H1 (cell line): ENCODE measurements at regions not wholly inside any gene's neighbourhood (a gene's known extent, or its start where the extent isn't known, plus 50 kb on each side); places are given as distances from the start of the nearest gene placed in this dataset.

Source experiments
- CTCF ChIA-PET: fragments of 300-600 bp; sonication (Branson Sonifier 250); formaldehyde crosslinking; loops from one replicate; lab custom pipeline; 2021; ENCODE audit not compliant: partially characterized antibody; lab: Charles Lee
- POLR2A ChIA-PET: fragments of 300-600 bp; sonication (Branson Sonifier 250); formaldehyde crosslinking; loops from one replicate; lab custom pipeline; 2021; ENCODE audit warnings: inconsistent platforms; ENCODE audit not compliant: partially characterized antibody; lab: Charles Lee
- DNase-seq, 2 experiments: peaks; one replicate each; pipeline versions ENCODE4 v3.0.0 to v3.0.0-alpha.2; 2010 to 2022; ENCODE audit warnings: low spot score in 2 of 2, low read depth in 1 of 2, mixed read lengths in 1 of 2
- FAIRE-seq: peaks from 2 replicates; lab custom pipeline; 2011; peaks lifted over from hg19 to GRCh38; lab: Jason Lieb, UNC
- H2AFZ ChIP-seq: 2 replicates; pipeline ENCODE4 v1.8.1; 2012; ENCODE audit warnings: low read length, inconsistent platforms
- H2AK5ac ChIP-seq: 2 replicates; pipeline ENCODE4 v1.6.1; 2013; ENCODE audit warnings: low read depth, low read length
- H2BK120ac ChIP-seq: replicated peaks from 2 replicates; pipeline ENCODE3; 2013; ENCODE audit warnings: low read depth, low read length, inconsistent platforms
- H2BK12ac ChIP-seq: 2 replicates; pipeline ENCODE4 v1.6.1; 2013; ENCODE audit warnings: low read depth, low read length
- H2BK15ac ChIP-seq: 2 replicates; pipeline ENCODE4 v1.6.1; 2013; ENCODE audit warnings: low read length
- H2BK20ac ChIP-seq: 2 replicates; pipeline ENCODE4 v1.6.1; 2013; ENCODE audit warnings: low read length
- H2BK5ac ChIP-seq: 2 replicates; pipeline ENCODE4 v1.6.1; 2013; ENCODE audit warnings: low read depth, low read length
- H3K14ac ChIP-seq: 2 replicates; pipeline ENCODE4 v1.6.1; 2013; ENCODE audit warnings: inconsistent platforms; ENCODE audit not compliant: insufficient read length
- H3K18ac ChIP-seq: 2 replicates; pipeline ENCODE4 v1.6.1; 2013; ENCODE audit warnings: low read length; ENCODE audit errors: extremely low read depth
- H3K23ac ChIP-seq: 2 replicates; pipeline ENCODE4 v1.6.1; 2013; ENCODE audit warnings: inconsistent platforms; ENCODE audit not compliant: insufficient read length
- H3K23me2 ChIP-seq: 2 replicates; pipeline ENCODE4 v1.6.1; 2013; ENCODE audit warnings: low read depth, low read length
- H3K27ac ChIP-seq: 2 replicates; pipeline ENCODE4 v1.6.1; 2011; ENCODE audit warnings: low read depth, low read length, inconsistent platforms
- H3K27me3 ChIP-seq, 4 experiments: replicated peaks in 1 of 4; 1 replicate in 1 of 4; 2 replicates in 3 of 4; pipeline versions ENCODE4 v1.6.1 to v1.8.1; 2011 to 2013; ENCODE audit warnings: low read length in 3 of 4, mild to moderate bottlenecking in 3 of 4, inconsistent platforms in 2 of 4, mixed read lengths in 2 of 4, moderate library complexity in 1 of 4; ENCODE audit not compliant: control insufficient read depth in 3 of 4, insufficient read depth in 3 of 4; ENCODE audit errors: extremely low read depth in 1 of 4
- H3K36me3 ChIP-seq, 4 experiments: 2 replicates each; pipeline versions ENCODE4 v1.6.1 to v1.8.1; 2011 to 2013; ENCODE audit warnings: mild to moderate bottlenecking in 4 of 4, low read length in 3 of 4, moderate library complexity in 2 of 4, control low read depth in 1 of 4, inconsistent platforms in 1 of 4; ENCODE audit not compliant: insufficient read depth in 4 of 4, control insufficient read depth in 2 of 4
- H3K4ac ChIP-seq: replicated peaks from 2 replicates; pipeline ENCODE3; 2013; ENCODE audit warnings: low read length, low read depth, mixed read lengths, inconsistent platforms; ENCODE audit not compliant: insufficient read length
- H3K4me1 ChIP-seq, 4 experiments: replicated peaks in 1 of 4; 1 replicate in 1 of 4; 2 replicates in 3 of 4; pipeline versions ENCODE4 v1.6.1 to v1.8.1; 2011 to 2013; ENCODE audit warnings: low read length in 3 of 4, inconsistent platforms in 2 of 4, mixed read lengths in 1 of 4; ENCODE audit not compliant: insufficient read depth in 4 of 4, control insufficient read depth in 3 of 4
- H3K4me2 ChIP-seq, 2 experiments: 2 replicates each; pipeline versions ENCODE4 v1.6.1 to v1.8.1; 2011 to 2013; ENCODE audit warnings: low read depth in 2 of 2, low read length in 2 of 2, control low read depth in 1 of 2, inconsistent platforms in 1 of 2, mild to moderate bottlenecking in 1 of 2; ENCODE audit not compliant: insufficient read depth in 1 of 2
- H3K4me3 ChIP-seq, 4 experiments: fragments of 200-600, 300-600 bp in 1 of 4; sonication (generic), shearing (Covaris generic), sonication (Bioruptor Twin) in 1 of 4; 2 replicates each; pipeline versions ENCODE4 v1.5.1 to v1.8.1; 2011 to 2016; ENCODE audit warnings: low read length in 4 of 4, low read depth in 3 of 4, control low read depth in 2 of 4, inconsistent platforms in 2 of 4, mild to moderate bottlenecking in 2 of 4, mixed read lengths in 1 of 4, moderate library complexity in 1 of 4; ENCODE audit not compliant: insufficient read depth in 2 of 4; ENCODE audit errors: extremely low read depth in 1 of 4
- H3K56ac ChIP-seq: replicated peaks from 2 replicates; pipeline ENCODE3; 2013; ENCODE audit warnings: low read depth, mild to moderate bottlenecking, mixed read lengths, low read length, inconsistent platforms; ENCODE audit not compliant: insufficient read length
- H3K79me1 ChIP-seq: 2 replicates; pipeline ENCODE4 v1.6.1; 2013; ENCODE audit warnings: low read depth, low read length, control low read depth
- H3K79me2 ChIP-seq, 2 experiments: 2 replicates each; pipeline versions ENCODE4 v1.6.1 to v1.8.1; 2012 to 2013; ENCODE audit warnings: low read length in 2 of 2, mild to moderate bottlenecking in 2 of 2, inconsistent platforms in 1 of 2; ENCODE audit not compliant: insufficient read depth in 2 of 2, control insufficient read depth in 1 of 2
- H3K9ac ChIP-seq, 4 experiments: replicated peaks in 1 of 4; 1 replicate in 1 of 4; 2 replicates in 3 of 4; pipeline versions ENCODE4 v1.6.1 to v1.8.1; 2011 to 2013; ENCODE audit warnings: low read depth in 3 of 4, low read length in 3 of 4, control low read depth in 2 of 4, mild to moderate bottlenecking in 2 of 4, moderate library complexity in 2 of 4, inconsistent platforms in 1 of 4; ENCODE audit errors: extremely low read depth in 1 of 4
- H3K9me3 ChIP-seq, 2 experiments: 2 replicates each; pipeline versions ENCODE4 v1.6.1 to v1.8.1; 2012 to 2013; ENCODE audit warnings: mild to moderate bottlenecking in 2 of 2, moderate library complexity in 2 of 2, control low read depth in 1 of 2, inconsistent platforms in 1 of 2, low read depth in 1 of 2, low read length in 1 of 2, mixed read lengths in 1 of 2; ENCODE audit not compliant: insufficient read depth in 2 of 2
- H4K20me1 ChIP-seq, 2 experiments: replicated peaks in 1 of 2; 2 replicates each; pipeline versions ENCODE3 to v1.8.1; 2011 to 2013; ENCODE audit warnings: inconsistent platforms in 2 of 2, low read length in 2 of 2, mild to moderate bottlenecking in 1 of 2; ENCODE audit not compliant: insufficient read depth in 2 of 2, control insufficient read depth in 1 of 2
- H4K5ac ChIP-seq: 2 replicates; pipeline ENCODE4 v1.6.1; 2013; ENCODE audit warnings: low read length, low read depth, mixed read lengths, inconsistent platforms; ENCODE audit not compliant: insufficient read length
- H4K8ac ChIP-seq: 2 replicates; pipeline ENCODE4 v1.8.0; 2013; ENCODE audit warnings: mild to moderate bottlenecking, moderate library complexity, low read length, inconsistent platforms; ENCODE audit not compliant: insufficient read depth; ENCODE audit errors: extremely low read depth
- H4K91ac ChIP-seq: replicated peaks from 2 replicates; pipeline ENCODE3; 2013; ENCODE audit warnings: low read length, mixed read lengths, inconsistent platforms; ENCODE audit not compliant: insufficient read length
- BCL11A ChIP-seq, 2 experiments: IDR thresholded peaks; one replicate each; pipeline ENCODE4 v1.6.1; 2011; ENCODE audit warnings: low read depth in 2 of 2, low read length in 2 of 2, mild to moderate bottlenecking in 2 of 2
- CEBPB ChIP-seq: IDR thresholded peaks from 2 replicates; pipeline ENCODE4 v1.6.1; 2012; ENCODE audit warnings: low read depth, low read length
- CTBP2 ChIP-seq: IDR thresholded peaks from 2 replicates; pipeline ENCODE4 v1.7.0; 2011; ENCODE audit warnings: borderline replicate concordance, mild to moderate bottlenecking, moderate library complexity, mixed read lengths, low read length; ENCODE audit not compliant: insufficient read depth, insufficient read length
- EGR1 ChIP-seq: IDR thresholded peaks from 2 replicates; pipeline ENCODE4 v1.6.1; 2011; ENCODE audit warnings: low read depth, low read length, borderline replicate concordance
- EP300 ChIP-seq, 2 experiments: IDR thresholded peaks; 1 replicate in 1 of 2; 2 replicates in 1 of 2; pipeline ENCODE4 v1.6.1; 2011 to 2012; ENCODE audit warnings: low read depth in 2 of 2, low read length in 2 of 2, mild to moderate bottlenecking in 2 of 2, borderline replicate concordance in 1 of 2, inconsistent platforms in 1 of 2, moderate library complexity in 1 of 2
- GTF2F1 ChIP-seq: IDR thresholded peaks from 2 replicates; pipeline ENCODE4 v1.6.1; 2012; ENCODE audit warnings: low read depth, low read length, improper control_type of control experiment, borderline replicate concordance
- KDM1A ChIP-seq: fragments of 200-600, 300-600 bp; sonication (generic); IDR thresholded peaks from 2 replicates; pipeline ENCODE4 v1.7.1; 2016; ENCODE audit warnings: mild to moderate bottlenecking, low read length, borderline replicate concordance
- PHF8 ChIP-seq: fragments of 200-600 bp; sonication (generic); conservative IDR thresholded peaks from 2 replicates; pipeline ENCODE4 v1.7.1; 2012; ENCODE audit warnings: low read depth, mild to moderate bottlenecking, inconsistent platforms, low read length, moderate library complexity
- POLR2AphosphoS5 ChIP-seq: IDR thresholded peaks from 2 replicates; pipeline ENCODE4 v1.6.1; 2011; ENCODE audit warnings: low read depth, low read length
- POU5F1 ChIP-seq: IDR thresholded peaks from 2 replicates; pipeline ENCODE4 v1.6.1; 2011; ENCODE audit warnings: low read depth, mild to moderate bottlenecking, low read length, moderate library complexity
- SP2 ChIP-seq: IDR thresholded peaks from 2 replicates; pipeline ENCODE4 v1.6.1; 2012; ENCODE audit warnings: mild to moderate bottlenecking, low read length, inconsistent platforms
- TEAD4 ChIP-seq: IDR thresholded peaks from 2 replicates; pipeline ENCODE4 v1.6.1; 2012; ENCODE audit warnings: low read depth, low read length, inconsistent platforms, mixed read lengths
- TF ChIP-seq, protein P1 (sequence below): IDR thresholded peaks from 2 replicates; pipeline ENCODE4 v1.6.1; 2011; ENCODE audit warnings: low read depth, mild to moderate bottlenecking, low read length; ENCODE audit not compliant: insufficient read depth
- TF ChIP-seq, protein P2 (sequence below): IDR thresholded peaks from 2 replicates; pipeline ENCODE4 v1.6.1; 2011; ENCODE audit warnings: low read length, improper control_type of control experiment

DNA sequence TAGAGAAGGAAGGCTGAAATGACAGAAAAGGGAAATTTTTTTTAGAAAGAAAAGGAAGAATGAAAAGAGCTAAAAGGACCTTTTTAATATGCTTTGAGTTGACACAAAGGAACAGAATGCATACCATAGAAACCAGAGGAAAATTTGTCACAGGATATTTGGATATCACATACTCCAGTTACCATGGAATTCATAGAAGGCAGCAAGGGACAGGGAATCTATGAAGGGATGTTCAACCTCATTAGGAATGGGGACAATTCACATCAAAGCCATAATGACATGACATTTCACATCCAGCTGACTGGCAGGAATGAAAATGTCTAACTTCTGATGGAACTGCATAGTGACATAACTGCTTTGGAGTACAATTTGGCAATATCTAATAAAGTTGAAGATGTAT, 469.4 kb downstream of the CCER1 start:
- Histone ChIP-seq H4K8ac (no peak overlapping the region), H3K23ac (no peak overlapping the region), H3K79me1 (no peaks in the 10 kb centered on the region), H2BK5ac (no peak overlapping the region), H2BK12ac (no peak overlapping the region), H3K9ac (no peak overlapping the region), H2BK20ac (no peak overlapping the region), H3K18ac (no peak overlapping the region), H4K20me1 (no peaks in the 10 kb centered on the region), H4K5ac (no peak overlapping the region), H3K9me3 (peaks cover 2 to 3% of the 10 kb centered on the region in 2 experiments; a peak in 3 of 4 replicates), H2AFZ (no peak overlapping the region), H3K4me2 (no peak overlapping the region), H3K56ac (no peak overlapping the region), H3K4ac (no peak overlapping the region), H3K27me3 (no peaks in the 10 kb centered on the region), H3K4me1 (no peaks in the 10 kb centered on the region), H3K14ac (no peak overlapping the region), H3K27ac (no peak overlapping the region), H3K36me3 (no peaks in the 10 kb centered on the region), H3K4me3 (no peak overlapping the region), H4K91ac (no peak overlapping the region), H3K79me2 (no peaks in the 10 kb centered on the region), H2BK120ac (no peak overlapping the region), H3K23me2 (peaks cover 2% of the 10 kb centered on the region; the same call in 1 of the 2 replicates), H2AK5ac (no peak overlapping the region), H2BK15ac (no peak overlapping the region)
- ChIA-PET CTCF (no interaction called here), POLR2A (no interaction called here)
- DNase-seq (no peak), FAIRE-seq (no peak)
- TF ChIP-seq CEBPB (no peak), EGR1 (no peak), POU5F1 (no peak), TEAD4 (no peak), KDM1A (no peak), BCL11A (IDR thresholded peaks at IDR 0.05; ENCODE audit: low read depth in 2 of 2, low read length in 2 of 2) (no peak), PHF8 (no peak), EP300 (IDR thresholded peaks at IDR 0.05; ENCODE audit: borderline replicate concordance in 1 of 2, low read depth in 2 of 2, low read length in 2 of 2) (no peak), CTBP2 (no peak), GTF2F1 (no peak), POLR2AphosphoS5 (no peak), SP2 (no peak)
- TF ChIP-seq, protein P1, sequence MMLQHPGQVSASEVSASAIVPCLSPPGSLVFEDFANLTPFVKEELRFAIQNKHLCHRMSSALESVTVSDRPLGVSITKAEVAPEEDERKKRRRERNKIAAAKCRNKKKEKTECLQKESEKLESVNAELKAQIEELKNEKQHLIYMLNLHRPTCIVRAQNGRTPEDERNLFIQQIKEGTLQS, result no peak
- TF ChIP-seq, protein P2, sequence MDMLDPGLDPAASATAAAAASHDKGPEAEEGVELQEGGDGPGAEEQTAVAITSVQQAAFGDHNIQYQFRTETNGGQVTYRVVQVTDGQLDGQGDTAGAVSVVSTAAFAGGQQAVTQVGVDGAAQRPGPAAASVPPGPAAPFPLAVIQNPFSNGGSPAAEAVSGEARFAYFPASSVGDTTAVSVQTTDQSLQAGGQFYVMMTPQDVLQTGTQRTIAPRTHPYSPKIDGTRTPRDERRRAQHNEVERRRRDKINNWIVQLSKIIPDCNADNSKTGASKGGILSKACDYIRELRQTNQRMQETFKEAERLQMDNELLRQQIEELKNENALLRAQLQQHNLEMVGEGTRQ, result no peak
